Activated CD4-positive, alpha-beta T cell treated with anti-CD3 and anti-CD28 coated beads, Interleukin-2, amount 10 ng/mL, durations not matched to agents 24 days and 14 days (primary cell): ENCODE measurements at regions not wholly inside any gene's neighbourhood (a gene's known extent, or its start where the extent isn't known, plus 50 kb on each side); places are given as distances from the start of the nearest gene placed in this dataset.
"Not testable (repeated sequence)": the region's sequence is repeated elsewhere in the genome, so short reads cannot be mapped to it uniquely, and the experiment has no call there.

Experiments used
- DNase-seq: peaks from one replicate; pipeline ENCODE4 v3.0.0; 2022
- H3K27ac Mint-ChIP-seq: one replicate; pipeline ENCODE4 v1.8.0; 2022; ENCODE audit warnings: mild to moderate bottlenecking, mixed read lengths
- H3K27me3 Mint-ChIP-seq: one replicate; pipeline ENCODE4 v1.8.0; 2022; ENCODE audit warnings: mixed read lengths
- H3K36me3 Mint-ChIP-seq: one replicate; pipeline ENCODE4 v1.8.0; 2022; ENCODE audit warnings: low read depth, mild to moderate bottlenecking, mixed read lengths
- H3K4me1 Mint-ChIP-seq: one replicate; pipeline ENCODE4 v1.8.0; 2021; ENCODE audit warnings: mixed read lengths
- H3K4me3 Mint-ChIP-seq: one replicate; pipeline ENCODE4 v1.8.0; 2022; ENCODE audit warnings: mild to moderate bottlenecking, moderate library complexity, mixed read lengths
- H3K9me3 Mint-ChIP-seq: one replicate; pipeline ENCODE4 v1.8.0; 2021; ENCODE audit warnings: mixed read lengths
- intact Hi-C: fragments of 100-400 bp; cut with micrococcal nuclease; formaldehyde crosslinking; loops from one replicate; pipeline ENCODE4 v1.15.1; 2023

DNA sequence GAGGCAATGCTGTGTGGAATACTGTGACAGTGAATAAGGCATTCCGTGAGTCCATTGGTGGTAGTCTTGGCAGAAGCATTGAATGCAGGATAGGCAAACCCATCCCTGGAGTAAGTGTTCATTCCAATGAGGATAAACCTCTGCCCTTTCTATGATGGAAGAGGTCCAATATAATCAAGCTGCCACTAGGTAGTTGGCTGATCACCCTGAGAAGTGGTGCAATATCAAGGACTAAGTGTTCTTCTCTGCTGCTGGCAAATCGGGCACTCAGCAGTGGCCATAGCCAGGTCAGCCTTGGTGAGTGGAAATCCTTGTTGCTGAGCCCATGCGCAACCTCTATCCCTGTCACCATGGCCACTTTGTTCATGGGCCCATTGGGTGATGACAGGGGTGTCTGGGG is 70.1 kb downstream of the FBXO4 start:
- Mint-ChIP-seq H3K9me3 (peaks cover 4% of the 10 kb centered on the region), H3K36me3 (no peaks in the 10 kb centered on the region), H3K27ac (no peak overlapping the region), H3K4me1 (no peaks in the 10 kb centered on the region), H3K4me3 (no peak overlapping the region), H3K27me3 (peaks cover 2% of the 10 kb centered on the region)
- intact Hi-C loops: no loop called here
- DNase-seq: no peak

DNA sequence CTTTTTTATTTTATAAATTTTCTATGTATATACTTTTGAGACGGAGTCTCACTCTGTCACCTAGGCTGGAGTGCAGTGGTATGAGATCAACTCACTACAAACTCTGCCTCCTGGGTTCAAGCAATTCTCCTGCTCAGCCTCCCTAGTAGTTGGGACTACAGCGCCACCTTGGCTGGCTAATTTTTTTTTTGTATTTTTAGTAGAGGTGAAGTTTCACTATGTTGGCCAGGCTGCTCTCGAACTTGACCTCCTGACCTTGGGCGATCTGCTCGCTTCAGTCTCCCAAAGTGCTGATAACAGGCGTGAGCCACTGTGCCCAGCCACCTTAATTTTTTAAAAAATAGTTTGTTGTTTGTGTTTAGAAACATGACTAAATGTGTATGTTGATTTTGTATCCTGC is 76.6 kb downstream of the FBXO4 start:
- Mint-ChIP-seq H3K27ac (no peak overlapping the region), H3K4me3 (no peak overlapping the region), H3K27me3 (peaks cover 5% of the 10 kb centered on the region), H3K36me3 (no peaks in the 10 kb centered on the region), H3K9me3 (peaks cover 3% of the 10 kb centered on the region), H3K4me1 (no peaks in the 10 kb centered on the region)
- no peak for DNase-seq
- intact Hi-C loops: loop anchor here (5.0 kb wide), 1 partner anchor 766 kb away; no protein-coding TSS in a partner anchor

DNA sequence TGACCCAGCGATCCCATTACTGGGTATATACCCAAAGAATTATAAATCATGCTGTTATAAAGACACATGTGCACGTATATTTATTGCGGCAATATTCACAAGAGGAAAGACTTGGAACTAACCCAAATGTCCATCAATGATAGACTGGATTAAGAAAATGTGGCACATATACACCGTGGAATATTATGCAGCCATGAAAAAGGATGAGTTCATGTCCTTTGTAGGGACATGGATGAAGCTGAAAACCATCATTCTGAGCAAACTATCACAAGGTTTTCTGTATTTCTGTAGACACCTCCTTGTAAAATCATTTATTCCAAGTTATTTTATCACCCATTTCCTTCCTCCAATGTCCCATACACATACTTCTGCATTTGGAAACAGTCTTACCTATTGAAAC is 78.8 kb downstream of the FBXO4 start:
- H3K9me3 Mint-ChIP-seq, H3K4me3 Mint-ChIP-seq, H3K27me3 Mint-ChIP-seq, DNase-seq, H3K4me1 Mint-ChIP-seq, H3K27ac Mint-ChIP-seq, H3K36me3 Mint-ChIP-seq: not testable (repeated sequence)
- intact Hi-C loops: loop anchor here (5.0 kb wide), 1 partner anchor 763 kb away; no protein-coding TSS in a partner anchor

DNA sequence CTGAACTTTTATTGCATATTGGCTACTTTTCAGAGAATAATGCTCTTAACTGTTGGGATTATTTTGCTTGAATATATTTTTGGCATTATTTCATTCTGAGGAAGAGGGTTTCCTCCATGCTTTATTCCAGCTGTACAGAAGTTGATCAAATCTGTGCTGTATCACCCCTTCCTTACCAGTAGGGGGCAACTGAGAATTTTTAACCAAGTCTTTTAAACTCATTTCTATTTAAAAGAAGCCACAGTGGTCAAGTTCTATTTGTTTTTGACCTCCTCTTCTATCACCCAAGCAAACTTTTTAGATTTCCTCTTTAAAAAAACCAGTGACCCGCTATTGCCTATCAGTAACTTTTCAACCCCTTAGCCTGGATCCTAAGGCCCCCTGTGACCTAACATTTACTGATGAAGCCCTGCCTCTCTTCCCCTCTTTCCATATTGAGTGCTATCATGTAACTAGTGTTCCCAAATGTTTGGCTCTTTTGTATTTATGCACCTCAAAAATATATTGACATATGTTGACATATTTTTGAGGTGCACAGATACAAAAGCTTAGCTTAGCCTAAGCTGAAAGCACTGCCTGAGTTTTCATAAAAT is 80.6 kb downstream of the FBXO4 start:
- intact Hi-C loops: loop anchor here (5.0 kb wide), 1 partner anchor 148 kb away; no protein-coding TSS in a partner anchor
- DNase-seq: no peak
- H3K4me1 Mint-ChIP-seq: no peaks in the 10 kb centered on the region
- peaks cover 3% of the 10 kb centered on the region for H3K9me3 Mint-ChIP-seq
- H3K36me3 Mint-ChIP-seq: no peaks in the 10 kb centered on the region
- no peak overlapping the region for H3K27ac Mint-ChIP-seq
- H3K27me3 Mint-ChIP-seq: peaks cover 6% of the 10 kb centered on the region
- H3K4me3 Mint-ChIP-seq: no peak overlapping the region

DNA sequence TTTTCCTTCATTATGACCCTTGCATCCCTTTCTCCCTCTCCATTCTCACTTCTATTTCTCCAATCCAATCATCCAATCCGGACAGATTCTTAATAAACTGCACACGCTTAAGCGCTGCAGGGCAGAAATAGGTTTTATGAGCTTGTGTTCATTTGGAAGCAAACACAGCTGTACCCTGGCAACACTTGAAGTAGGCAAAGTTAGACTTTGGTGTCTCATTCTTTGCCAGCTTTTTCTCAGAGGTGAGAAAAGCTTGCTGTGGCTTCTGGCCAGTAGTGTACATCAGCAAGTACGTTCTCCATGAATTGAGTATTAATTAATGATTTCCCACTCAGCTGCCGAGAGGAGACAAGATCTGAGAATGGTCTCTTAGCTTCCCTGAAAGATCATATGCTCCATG is 88.5 kb downstream of the FBXO4 start:
- no peaks in the 10 kb centered on the region for H3K9me3 Mint-ChIP-seq
- intact Hi-C loops: no loop called here
- no peak overlapping the region for H3K4me3 Mint-ChIP-seq
- H3K27me3 Mint-ChIP-seq: peaks cover 4% of the 10 kb centered on the region
- DNase-seq: no peak
- H3K27ac Mint-ChIP-seq: no peak overlapping the region
- no peaks in the 10 kb centered on the region for H3K36me3 Mint-ChIP-seq
- no peaks in the 10 kb centered on the region for H3K4me1 Mint-ChIP-seq

DNA sequence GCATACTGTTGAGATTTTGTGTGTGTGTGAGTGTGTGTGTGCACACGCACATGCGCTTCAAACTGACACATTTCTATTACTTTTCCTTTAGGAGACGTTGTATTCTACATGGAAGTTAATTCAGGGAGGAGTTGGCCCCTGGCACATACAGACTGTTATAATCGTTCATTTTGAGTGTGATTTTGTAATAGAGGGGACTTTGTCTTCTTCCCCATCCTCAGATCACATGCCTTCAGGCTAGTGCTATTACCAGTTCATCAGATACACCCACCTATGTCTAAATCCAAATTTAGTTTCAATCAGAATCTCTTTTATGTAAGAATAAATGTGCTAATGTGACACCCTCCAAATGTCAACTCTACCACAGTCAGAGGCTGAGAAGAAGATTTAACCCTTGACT is 90.2 kb downstream of the FBXO4 start:
- intact Hi-C loops: no loop called here
- Mint-ChIP-seq H3K4me1 (no peaks in the 10 kb centered on the region), H3K4me3 (no peak overlapping the region), H3K27ac (no peak overlapping the region), H3K27me3 (peaks cover 4% of the 10 kb centered on the region), H3K36me3 (no peaks in the 10 kb centered on the region), H3K9me3 (no peaks in the 10 kb centered on the region)
- DNase-seq: no peak

DNA sequence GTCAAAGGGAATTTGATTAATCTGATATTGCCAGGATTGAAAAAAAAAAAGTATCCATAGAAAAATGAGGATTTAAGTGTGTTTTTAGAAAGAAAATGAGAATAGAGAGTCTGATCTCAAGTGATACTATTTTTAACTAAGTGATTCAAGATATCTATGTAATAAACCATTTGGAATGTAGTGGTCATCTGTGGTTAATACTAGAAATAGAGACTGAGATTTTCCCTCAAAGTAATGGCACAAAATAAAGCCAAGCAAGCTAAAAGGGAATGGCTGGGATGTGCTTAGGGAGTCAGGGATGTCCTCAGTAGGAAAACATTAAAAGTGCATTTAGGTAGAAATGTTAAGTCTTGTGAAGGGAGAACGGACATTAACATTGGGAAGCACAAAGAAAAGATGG is 90.6 kb downstream of the FBXO4 start:
- Mint-ChIP-seq H3K9me3 (no peaks in the 10 kb centered on the region), H3K27ac (no peak overlapping the region), H3K36me3 (no peaks in the 10 kb centered on the region), H3K4me3 (no peak overlapping the region), H3K4me1 (no peaks in the 10 kb centered on the region), H3K27me3 (peaks cover 4% of the 10 kb centered on the region)
- DNase-seq: no peak
- intact Hi-C loops: no loop called here

DNA sequence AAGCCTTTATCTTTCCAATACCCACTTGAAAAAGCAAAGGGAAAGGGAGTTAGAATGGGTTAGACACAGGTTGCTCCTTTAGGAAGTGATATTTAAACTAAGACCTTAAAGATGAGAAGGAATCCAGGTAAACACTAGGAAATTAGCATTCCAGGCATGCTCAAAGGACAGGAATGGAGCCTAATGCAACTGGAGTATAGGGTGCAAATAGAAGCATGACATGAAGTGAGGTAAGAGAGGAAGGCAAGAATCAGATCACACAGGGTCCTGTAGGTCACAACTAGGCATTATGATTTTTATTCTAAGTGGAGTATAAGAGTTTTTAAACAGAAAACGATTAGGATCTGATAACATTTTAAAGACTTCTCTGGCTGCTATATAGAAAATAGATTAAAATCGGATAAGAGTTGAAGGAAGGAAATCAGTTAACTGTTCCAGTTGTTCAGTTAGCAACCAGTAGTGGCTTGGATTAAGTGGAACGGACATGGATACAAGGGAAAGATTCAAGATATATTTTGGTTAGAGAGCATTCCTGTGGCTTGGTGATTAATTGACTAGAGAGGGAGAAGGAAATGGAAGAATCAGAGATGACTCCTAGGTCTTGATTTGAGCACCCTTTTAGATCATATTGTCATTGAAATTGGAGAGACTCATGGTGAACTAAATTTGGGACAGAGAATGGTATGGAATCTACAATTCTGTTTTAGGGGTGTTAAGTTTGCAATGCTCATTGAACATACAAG is 95.9 kb downstream of the FBXO4 start:
- no peaks in the 10 kb centered on the region for H3K9me3 Mint-ChIP-seq
- H3K36me3 Mint-ChIP-seq: no peaks in the 10 kb centered on the region

DNA sequence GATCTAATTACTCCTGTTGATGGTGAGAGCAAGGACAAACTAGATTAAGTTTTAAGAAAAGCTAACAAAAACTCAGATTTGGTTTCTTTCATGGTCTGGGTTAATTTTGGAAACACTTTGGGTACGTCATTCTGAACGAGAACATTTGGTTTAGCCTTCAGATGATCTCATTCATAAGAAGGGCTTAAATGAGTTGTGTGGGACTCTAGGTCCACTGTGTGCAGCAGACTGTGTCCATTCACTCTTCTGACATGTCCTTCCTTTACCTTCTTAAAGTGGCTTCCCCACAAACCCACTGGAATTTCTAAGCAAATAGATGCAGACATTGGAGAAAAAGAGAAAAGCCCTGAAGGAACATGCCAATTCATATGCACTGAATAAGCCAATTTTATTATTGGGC is 96.8 kb downstream of the FBXO4 start:
- Mint-ChIP-seq H3K4me1 (no peaks in the 10 kb centered on the region), H3K27me3 (peaks cover 14% of the 10 kb centered on the region), H3K4me3 (no peak overlapping the region), H3K27ac (no peak overlapping the region), H3K9me3 (no peaks in the 10 kb centered on the region), H3K36me3 (no peaks in the 10 kb centered on the region)
- intact Hi-C loops: no loop called here
- no peak for DNase-seq

More for the DNA sequence above, 95.9 kb downstream of the FBXO4 start:
- intact Hi-C loops: no loop called here
- H3K4me3 Mint-ChIP-seq: no peak overlapping the region
- H3K27ac Mint-ChIP-seq: no peak overlapping the region
- H3K27me3 Mint-ChIP-seq: peaks cover 12% of the 10 kb centered on the region
- no peak for DNase-seq
- no peaks in the 10 kb centered on the region for H3K4me1 Mint-ChIP-seq

DNA sequence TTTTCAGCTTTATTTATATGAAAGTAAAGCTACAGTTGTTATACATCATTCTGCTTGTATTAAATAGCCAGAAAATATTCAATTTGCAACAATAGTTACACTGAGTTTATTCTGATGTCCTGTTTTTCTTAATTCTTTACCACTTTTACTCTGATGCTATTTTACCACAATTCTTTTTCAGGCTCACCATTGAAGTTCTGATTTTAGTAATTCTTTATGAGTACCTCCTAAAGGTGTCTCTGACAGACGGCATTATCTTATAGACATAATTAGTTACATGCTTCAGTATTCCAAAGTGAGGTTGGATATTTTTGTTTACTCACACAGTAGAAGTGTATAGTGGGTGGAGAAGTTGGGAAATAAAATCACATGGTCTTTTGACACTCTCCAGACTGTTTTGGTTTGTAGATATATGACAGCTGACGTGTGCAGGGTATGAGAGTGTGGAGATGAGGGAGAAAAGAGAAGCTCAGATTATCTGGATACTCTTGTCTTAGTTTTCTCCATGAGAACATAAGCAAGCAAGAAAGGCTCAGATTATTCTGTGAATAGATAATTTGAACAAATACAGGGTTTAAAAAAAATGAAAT is 97.4 kb downstream of the FBXO4 start:
- H3K27me3 Mint-ChIP-seq: peaks cover 17% of the 10 kb centered on the region
- no peak for DNase-seq
- H3K27ac Mint-ChIP-seq: no peak overlapping the region
- no peaks in the 10 kb centered on the region for H3K9me3 Mint-ChIP-seq
- no peaks in the 10 kb centered on the region for H3K36me3 Mint-ChIP-seq
- no peaks in the 10 kb centered on the region for H3K4me1 Mint-ChIP-seq
- intact Hi-C loops: no loop called here
- H3K4me3 Mint-ChIP-seq: no peak overlapping the region

DNA sequence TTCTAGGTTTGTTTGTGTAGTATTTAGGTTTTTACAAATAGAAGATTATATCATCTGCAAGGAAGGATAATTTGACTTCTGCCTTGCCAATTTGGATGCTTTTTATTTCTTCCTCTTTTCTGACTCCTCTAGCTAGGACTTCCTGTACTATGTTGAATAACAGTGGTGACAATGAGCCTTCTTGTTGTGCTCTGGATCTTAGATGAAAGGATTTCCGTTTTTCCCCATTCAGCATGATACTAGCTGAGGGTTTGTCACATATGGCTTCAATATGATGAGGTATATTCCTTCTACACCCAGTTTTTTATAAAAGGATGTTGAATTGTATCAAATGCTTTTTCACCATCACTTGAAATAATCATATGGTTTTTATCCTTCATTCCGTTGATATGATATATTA is 101.4 kb downstream of the FBXO4 start:
- no peaks in the 10 kb centered on the region for H3K36me3 Mint-ChIP-seq
- peaks cover 14% of the 10 kb centered on the region for H3K27me3 Mint-ChIP-seq

DNA sequence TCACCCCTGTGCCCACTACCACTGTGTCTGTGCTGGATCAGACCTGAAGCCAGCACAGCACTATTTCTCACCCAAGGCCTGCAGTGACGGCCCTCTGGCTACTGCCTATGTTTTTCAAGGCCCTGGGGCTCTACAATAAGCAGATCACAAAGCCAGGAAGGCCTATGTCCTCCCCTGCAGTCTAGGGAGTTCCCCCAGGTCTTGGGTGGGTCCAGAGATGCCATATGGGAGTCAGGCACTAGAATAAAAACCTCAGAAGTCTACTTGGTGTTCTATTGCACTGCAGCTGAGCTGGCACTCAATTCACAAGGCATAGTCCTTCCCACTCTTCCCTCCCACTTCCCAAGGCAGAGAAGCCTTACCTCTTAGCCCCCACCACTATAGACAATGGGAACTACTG is 107.1 kb downstream of the FBXO4 start:
- intact Hi-C loops: no loop called here
- Mint-ChIP-seq H3K9me3 (no peaks in the 10 kb centered on the region), H3K4me1 (no peaks in the 10 kb centered on the region), H3K27me3 (peaks cover 10% of the 10 kb centered on the region), H3K36me3 (no peaks in the 10 kb centered on the region), H3K27ac (no peak overlapping the region), H3K4me3 (no peak overlapping the region)
- no peak for DNase-seq

More for the DNA sequence above, 101.4 kb downstream of the FBXO4 start:
- no peak overlapping the region for H3K27ac Mint-ChIP-seq
- DNase-seq: no peak
- no peak overlapping the region for H3K4me3 Mint-ChIP-seq
- H3K4me1 Mint-ChIP-seq: no peaks in the 10 kb centered on the region
- intact Hi-C loops: no loop called here
- no peaks in the 10 kb centered on the region for H3K9me3 Mint-ChIP-seq

DNA sequence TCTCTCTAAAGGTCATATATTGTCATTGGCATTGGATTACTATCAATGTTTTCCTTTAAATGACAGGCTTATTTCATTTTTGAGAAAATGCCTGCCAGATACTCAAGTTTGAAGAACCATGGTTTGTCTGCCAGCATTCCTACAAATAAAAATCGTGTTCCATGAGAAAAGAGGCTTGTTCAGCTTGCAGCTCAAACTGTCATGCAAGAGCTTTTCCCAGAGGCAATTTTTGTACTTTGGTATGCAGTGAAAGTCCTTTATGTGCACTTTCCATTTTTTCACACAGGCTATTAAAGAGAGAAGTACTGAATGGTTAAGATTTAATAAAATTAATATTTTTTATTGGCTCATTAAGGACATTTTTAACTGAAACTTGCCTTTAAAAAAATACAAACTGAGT is 110.4 kb downstream of the FBXO4 start:
- H3K36me3 Mint-ChIP-seq: no peaks in the 10 kb centered on the region
- no peak for DNase-seq
- no peak overlapping the region for H3K27ac Mint-ChIP-seq
- no peaks in the 10 kb centered on the region for H3K9me3 Mint-ChIP-seq
- no peaks in the 10 kb centered on the region for H3K4me1 Mint-ChIP-seq
- peaks cover 6% of the 10 kb centered on the region for H3K27me3 Mint-ChIP-seq
- intact Hi-C loops: no loop called here
- no peak overlapping the region for H3K4me3 Mint-ChIP-seq

DNA sequence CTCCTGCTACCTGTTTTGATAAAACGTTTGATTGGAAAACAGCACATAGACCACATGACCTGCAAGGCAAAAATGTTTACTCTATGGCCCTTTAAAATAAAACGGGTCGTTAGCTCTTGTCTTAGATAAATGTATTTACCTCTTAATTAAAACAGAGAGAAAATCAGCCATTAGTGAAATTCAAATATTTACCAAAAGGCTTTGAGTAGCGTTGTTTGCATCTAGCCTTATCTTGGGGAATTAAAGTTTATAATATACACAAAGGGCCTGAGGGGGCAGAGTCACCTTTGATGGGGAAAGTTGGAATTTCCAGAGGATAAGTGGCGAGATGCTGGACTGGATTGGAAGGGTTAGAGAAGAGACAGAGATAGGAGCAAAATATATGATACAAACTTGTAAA is 111.3 kb downstream of the FBXO4 start:
- Mint-ChIP-seq H3K27ac (no peak overlapping the region), H3K9me3 (no peaks in the 10 kb centered on the region), H3K4me3 (no peak overlapping the region), H3K4me1 (no peaks in the 10 kb centered on the region), H3K36me3 (no peaks in the 10 kb centered on the region), H3K27me3 (peaks cover 10% of the 10 kb centered on the region)
- intact Hi-C loops: no loop called here
- DNase-seq: no peak
